ENCODE measurements at regions not wholly inside any gene's neighbourhood (a gene's known extent, or its start where the extent isn't known, plus 50 kb on each side); places are given as distances from the start of the nearest gene placed in this dataset.

- no peak overlapping the region for H3K4me3 ChIP-seq (ENCODE audit: insufficient read depth, low read depth, low read length)
- no CpG with 5 or more reads among the region's 3 CpGs for WGBS, 2 experiments (ENCODE audit: extremely low coverage in 2 of 2, insufficient read length in 1 of 2)
- no peaks in the 10 kb centered on the region for H3K27me3 ChIP-seq (ENCODE audit: control insufficient read depth, insufficient read depth, low read length)
- no peak overlapping the region for H3K56ac ChIP-seq (ENCODE audit: extremely low read depth, insufficient read depth, low read length)
- H2BK5ac ChIP-seq (ENCODE audit: low read depth, low read length, poor library complexity, severe bottlenecking): peak overlapping the region; percentile 77
- peak; percentile 90 for ATAC-seq (ENCODE audit: low read depth)
- H3K27ac ChIP-seq (ENCODE audit: insufficient read depth, low read length): no peak overlapping the region; the same call in 1 of the 2 replicates
- H3K36me3 ChIP-seq (ENCODE audit: control insufficient read depth, insufficient read depth, low read length): no peaks in the 10 kb centered on the region
- H3K9me1 ChIP-seq (ENCODE audit: insufficient read depth, low read length): no peaks in the 10 kb centered on the region; the same call in 1 of the 2 replicates
- no peak overlapping the region for H2AFZ ChIP-seq (replicated peaks; ENCODE audit: low read length, poor library complexity)
- no peak overlapping the region for H2AK5ac ChIP-seq (ENCODE audit: low read depth, low read length)
- no peak overlapping the region for H4K8ac ChIP-seq (ENCODE audit: low read depth in 2 of 2, low read length in 2 of 2)
- peaks cover 3% of the 10 kb centered on the region for H3K4me1 ChIP-seq (ENCODE audit: control insufficient read depth, insufficient read depth, low read length)
- no peak overlapping the region for H2BK15ac ChIP-seq (ENCODE audit: low read depth, low read length)
- H3K9ac ChIP-seq (ENCODE audit: low read depth, low read length): 0 out of 2 replicates have a peak overlapping the region, but pooled peaks have one; percentile 36
- H4K20me1 ChIP-seq (ENCODE audit: insufficient read depth, low read length): no peaks in the 10 kb centered on the region
- no peak overlapping the region for H3K4ac ChIP-seq (ENCODE audit: low read depth, low read length)
- POLR2A ChIA-PET (ENCODE audit: unreplicated experiment): no interaction called here
- peak; percentile 81 for DNase-seq
- no peak overlapping the region; the same call in 1 of the 2 replicates for H2BK120ac ChIP-seq (ENCODE audit: low read depth, low read length)
- 0 out of 2 replicates have a peak overlapping the region, but pooled peaks have one; percentile 11 for H2BK20ac ChIP-seq (ENCODE audit: low read depth, low read length)
- no peak overlapping the region; the same call in 1 of the 2 replicates for H4K5ac ChIP-seq (ENCODE audit: low read depth, low read length)
- no peak overlapping the region for H3K14ac ChIP-seq (replicated peaks; ENCODE audit: low read depth, low read length)
- no peak overlapping the region for H2AK9ac ChIP-seq (replicated peaks; ENCODE audit: low read depth, low read length, poor library complexity)
- intact Hi-C loops (cut with micrococcal nuclease): loop anchor here (2.0 to 10.0 kb wide), 3 partner anchors 86 to 282 kb away; no protein-coding TSS in a partner anchor
- H3K23ac ChIP-seq (ENCODE audit: low read depth, low read length): peak overlapping the region; percentile 84; the same call in 1 of the 2 replicates
- no peak overlapping the region for H4K91ac ChIP-seq (ENCODE audit: insufficient read depth, low read depth, low read length)
- BruUV-seq (replicated peaks): no TSS peak
- in situ Hi-C loops (cut with MboI; ENCODE audit: low sequenced_read_pairs): no loop called here
- H3K4me2 ChIP-seq (ENCODE audit: low read depth, low read length): peak overlapping the region; percentile 66; the same call in 1 of the 2 replicates
- no peak overlapping the region; the same call in 1 of the 2 replicates for H3K18ac ChIP-seq (ENCODE audit: low read depth, low read length)
- CTCF ChIA-PET: no interaction called here
- dilution Hi-C loops (cut with HindIII; ENCODE audit: low sequenced_read_pairs, unreplicated experiment): no loop called here
- H3K9me3 ChIP-seq (ENCODE audit: control insufficient read depth, insufficient read depth, low read length): no peaks in the 10 kb centered on the region
- no peak for TF ChIP-seq RFX5 (IDR thresholded peaks at IDR 0.05; ENCODE audit: low read depth, low read length)
- 0 out of 2 replicates have a peak, but pooled peaks have one; percentile 18 for TF ChIP-seq FOS (IDR thresholded peaks at IDR 0.05; ENCODE audit: low read depth, low read length)
- H3K79me1 ChIP-seq (ENCODE audit: low read depth in 1 of 2, low read length in 2 of 2): peaks cover 6 to 32% of the 10 kb centered on the region in 2 experiments
Observed at GRCh38 chr13:73851104-73851503, 283.1 kb downstream of the KLF12 start.
